ENCODE measurements at regions not wholly inside any gene's neighbourhood (a gene's known extent, or its start where the extent isn't known, plus 50 kb on each side); places are given as distances from the start of the nearest gene placed in this dataset.

GRCh38 chr6:48641544-48641943 lies 530.5 kb upstream of the PTCHD4 start:
- ChIA-PET POLR2A (no interaction called here), RAD21 (ENCODE audit: low non-redundant PET in 1 of 2, low total read pairs in 2 of 2, uncharacterized antibody in 2 of 2, unreplicated experiment in 2 of 2) (no interaction called here), CTCF (no interaction called here)
- no peak for TF ChIP-seq ZNF274 (IDR thresholded peaks at IDR 0.05; ENCODE audit: low read depth, low read length)
- TF ChIP-seq EGR1 (IDR thresholded peaks at IDR 0.05; ENCODE audit: low read depth): no peak
- TF ChIP-seq YY1 (IDR thresholded peaks at IDR 0.05; ENCODE audit: extremely low read depth, insufficient replicate concordance, low read depth, low read length): no peak
- TF ChIP-seq REST (IDR thresholded peaks at IDR 0.05; ENCODE audit: low read depth): no peak
- TF ChIP-seq RAD21 (IDR thresholded peaks at IDR 0.05; ENCODE audit: low read depth): no peak
- no peak for TF ChIP-seq SP1 (IDR thresholded peaks at IDR 0.05; ENCODE audit: low read depth)
- no peak for TF ChIP-seq ZBTB33 (IDR thresholded peaks at IDR 0.05; ENCODE audit: extremely low read depth, insufficient replicate concordance, low read length)
- TF ChIP-seq POLR2A (IDR thresholded peaks at IDR 0.05; ENCODE audit: borderline replicate concordance, extremely low read depth, insufficient read depth, insufficient read length): no peak
- no peak for TF ChIP-seq EZH2phosphoT487 (IDR thresholded peaks at IDR 0.05; ENCODE audit: borderline replicate concordance)
- no peak for TF ChIP-seq MAX (IDR thresholded peaks at IDR 0.05)
- TF ChIP-seq FOSL1 (IDR thresholded peaks at IDR 0.05; ENCODE audit: low read depth): no peak
- TF ChIP-seq POLR2AphosphoS5 (IDR thresholded peaks at IDR 0.05; ENCODE audit: low read depth, low read length): no peak
- no peak for TF ChIP-seq CTCF (IDR thresholded peaks at IDR 0.05 in 2 of 3, conservative IDR thresholded peaks at IDR 0.05 in 1 of 3; ENCODE audit: borderline replicate concordance in 1 of 3, insufficient read depth in 1 of 3, low read depth in 2 of 3, low read length in 2 of 3)
- no peak for TF ChIP-seq CBX3 (IDR thresholded peaks at IDR 0.05; ENCODE audit: low read depth)
- no peak for TF ChIP-seq SIN3A (IDR thresholded peaks at IDR 0.05; ENCODE audit: low read depth)
- no peak for TF ChIP-seq SRF (IDR thresholded peaks at IDR 0.05; ENCODE audit: low read depth)
- TF ChIP-seq TCF7L2 (IDR thresholded peaks at IDR 0.05; ENCODE audit: borderline replicate concordance, extremely low read depth, insufficient read depth, insufficient read length): no peak
- TF ChIP-seq EZH2 (IDR thresholded peaks at IDR 0.05): no peak
- Histone ChIP-seq H3K79me2 (ENCODE audit: insufficient read depth, low read length) (no peaks in the 10 kb centered on the region), H3K9ac (ENCODE audit: low read length) (no peak overlapping the region), H3K9me3 (ENCODE audit: control insufficient read depth in 1 of 2, insufficient read depth in 1 of 2, low read depth in 1 of 2, low read length in 2 of 2) (peaks cover 0 to 9% of the 10 kb centered on the region in 2 experiments; a peak in 1 of 4 replicates), H4K20me1 (ENCODE audit: insufficient read depth) (no peaks in the 10 kb centered on the region), H2AFZ (ENCODE audit: low read depth, low read length, poor library complexity, severe bottlenecking) (no peak overlapping the region), H3K36me3 (ENCODE audit: control insufficient read depth in 1 of 2, insufficient read depth in 2 of 2, low read length in 2 of 2) (no peaks in the 10 kb centered on the region), H3K4me2 (ENCODE audit: low read length) (no peak overlapping the region), H3K27me3 (ENCODE audit: insufficient read depth, low read length) (no peaks in the 10 kb centered on the region), H3K9me2 (ENCODE audit: insufficient read depth) (no peaks in the 10 kb centered on the region), H3K4me1 (ENCODE audit: control insufficient read depth in 1 of 2, insufficient read depth in 2 of 2, low read length in 2 of 2) (no peaks in the 10 kb centered on the region), H3K27ac (ENCODE audit: low read depth, low read length) (no peak overlapping the region), H3K4me3 (replicated peaks in 1 of 2; ENCODE audit: low read depth in 1 of 2, low read length in 2 of 2) (no peak overlapping the region)
- ATAC-seq (no peak), DNase-seq (ENCODE audit: low read depth, low spot score) (no peak)
- BruUV-seq (replicated peaks): no TSS peak
- intact Hi-C loops (cut with micrococcal nuclease): no loop called here
